ENCODE measurements at regions not wholly inside any gene's neighbourhood (a gene's known extent, or its start where the extent isn't known, plus 50 kb on each side); places are given as distances from the start of the nearest gene placed in this dataset.

DNA sequence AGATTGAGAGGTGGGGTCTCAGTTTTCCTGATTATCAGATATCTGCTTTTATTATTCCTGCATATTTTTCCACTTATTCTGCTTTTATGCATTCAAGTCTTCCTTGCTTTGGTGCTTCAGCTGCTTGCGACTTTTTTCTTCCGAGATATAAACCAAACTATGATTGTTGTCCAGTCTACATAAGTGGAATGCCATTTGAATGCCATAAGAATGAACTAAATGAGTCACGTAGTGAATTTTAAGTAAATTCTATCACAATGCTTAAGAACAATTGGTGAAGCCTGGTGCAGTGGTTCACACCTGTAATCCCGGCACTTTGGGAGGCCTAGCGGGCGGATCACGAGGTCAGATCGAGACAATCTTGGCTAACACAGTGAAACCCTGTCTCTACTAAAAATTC is 189.1 kb downstream of the PCDH18 start:
- TF ChIP-seq, protein P1, sequence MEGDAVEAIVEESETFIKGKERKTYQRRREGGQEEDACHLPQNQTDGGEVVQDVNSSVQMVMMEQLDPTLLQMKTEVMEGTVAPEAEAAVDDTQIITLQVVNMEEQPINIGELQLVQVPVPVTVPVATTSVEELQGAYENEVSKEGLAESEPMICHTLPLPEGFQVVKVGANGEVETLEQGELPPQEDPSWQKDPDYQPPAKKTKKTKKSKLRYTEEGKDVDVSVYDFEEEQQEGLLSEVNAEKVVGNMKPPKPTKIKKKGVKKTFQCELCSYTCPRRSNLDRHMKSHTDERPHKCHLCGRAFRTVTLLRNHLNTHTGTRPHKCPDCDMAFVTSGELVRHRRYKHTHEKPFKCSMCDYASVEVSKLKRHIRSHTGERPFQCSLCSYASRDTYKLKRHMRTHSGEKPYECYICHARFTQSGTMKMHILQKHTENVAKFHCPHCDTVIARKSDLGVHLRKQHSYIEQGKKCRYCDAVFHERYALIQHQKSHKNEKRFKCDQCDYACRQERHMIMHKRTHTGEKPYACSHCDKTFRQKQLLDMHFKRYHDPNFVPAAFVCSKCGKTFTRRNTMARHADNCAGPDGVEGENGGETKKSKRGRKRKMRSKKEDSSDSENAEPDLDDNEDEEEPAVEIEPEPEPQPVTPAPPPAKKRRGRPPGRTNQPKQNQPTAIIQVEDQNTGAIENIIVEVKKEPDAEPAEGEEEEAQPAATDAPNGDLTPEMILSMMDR (IDR thresholded peaks at IDR 0.05): no peak
- no peak for TF ChIP-seq POLR2A (IDR thresholded peaks at IDR 0.05)
